ENCODE measurements at regions not wholly inside any gene's neighbourhood (a gene's known extent, or its start where the extent isn't known, plus 50 kb on each side); places are given as distances from the start of the nearest gene placed in this dataset.

GRCh38 chr5:108530706-108531105 lies 148.8 kb upstream of the FBXL17 start:
- Histone ChIP-seq H3K9me3 (ENCODE audit: insufficient read depth, low read depth, low read length) (no peaks in the 10 kb centered on the region; the same call in 1 of the 2 replicates), H3K27me3 (ENCODE audit: insufficient read depth, low read length, poor library complexity, severe bottlenecking) (no peaks in the 10 kb centered on the region), H2AFZ (ENCODE audit: low read length) (no peak overlapping the region), H3K4me2 (ENCODE audit: low read depth, low read length, poor library complexity, severe bottlenecking) (no peak overlapping the region), H3K9ac (ENCODE audit: low read depth, low read length, poor library complexity, severe bottlenecking) (no peak overlapping the region), H3K9me2 (replicated peaks; ENCODE audit: low read depth, low read length) (no peaks in the 10 kb centered on the region), H4K20me1 (ENCODE audit: insufficient read depth, low read length, poor library complexity, severe bottlenecking) (no peaks in the 10 kb centered on the region), H3K36me3 (ENCODE audit: insufficient read depth, low read length) (no peaks in the 10 kb centered on the region), H3K79me2 (ENCODE audit: insufficient read depth, low read length) (no peaks in the 10 kb centered on the region), H3K4me3 (ENCODE audit: low read length, poor library complexity, severe bottlenecking) (no peak overlapping the region), H3F3A (ENCODE audit: low read depth) (no peaks in the 10 kb centered on the region), H3K4me1 (ENCODE audit: insufficient read depth, low read length, poor library complexity, severe bottlenecking) (no peaks in the 10 kb centered on the region)
- TF ChIP-seq EZH2phosphoT487 (IDR thresholded peaks at IDR 0.05; ENCODE audit: borderline replicate concordance): no peak
- TF ChIP-seq CTCF (conservative IDR thresholded peaks at IDR 0.05; ENCODE audit: low read length): no peak

GRCh38 chr5:108529381-108529780 lies 147.5 kb upstream of the FBXL17 start:
- Histone ChIP-seq H3K27me3 (ENCODE audit: insufficient read depth, low read length, poor library complexity, severe bottlenecking) (no peaks in the 10 kb centered on the region), H3K9me3 (ENCODE audit: insufficient read depth, low read depth, low read length) (no peaks in the 10 kb centered on the region; the same call in 1 of the 2 replicates), H3K36me3 (ENCODE audit: insufficient read depth, low read length) (no peaks in the 10 kb centered on the region), H3K9me2 (replicated peaks; ENCODE audit: low read depth, low read length) (no peaks in the 10 kb centered on the region), H3K9ac (ENCODE audit: low read depth, low read length, poor library complexity, severe bottlenecking) (no peak overlapping the region), H4K20me1 (ENCODE audit: insufficient read depth, low read length, poor library complexity, severe bottlenecking) (no peaks in the 10 kb centered on the region), H3F3A (ENCODE audit: low read depth) (no peaks in the 10 kb centered on the region), H3K4me3 (ENCODE audit: low read length, poor library complexity, severe bottlenecking) (no peak overlapping the region), H2AFZ (ENCODE audit: low read length) (no peak overlapping the region), H3K4me1 (ENCODE audit: insufficient read depth, low read length, poor library complexity, severe bottlenecking) (peaks cover 2% of the 10 kb centered on the region), H3K4me2 (ENCODE audit: low read depth, low read length, poor library complexity, severe bottlenecking) (no peak overlapping the region), H3K79me2 (ENCODE audit: insufficient read depth, low read length) (no peaks in the 10 kb centered on the region)
- TF ChIP-seq CTCF (conservative IDR thresholded peaks at IDR 0.05; ENCODE audit: low read length) (no peak), EZH2phosphoT487 (IDR thresholded peaks at IDR 0.05; ENCODE audit: borderline replicate concordance) (no peak)

- Histone ChIP-seq H3F3A (ENCODE audit: low read depth) (no peaks in the 10 kb centered on the region), H3K4me2 (ENCODE audit: low read depth, low read length, poor library complexity, severe bottlenecking) (no peak overlapping the region), H3K4me3 (ENCODE audit: low read length, poor library complexity, severe bottlenecking) (no peak overlapping the region), H3K79me2 (ENCODE audit: insufficient read depth, low read length) (no peaks in the 10 kb centered on the region), H3K36me3 (ENCODE audit: insufficient read depth, low read length) (no peaks in the 10 kb centered on the region), H3K4me1 (ENCODE audit: insufficient read depth, low read length, poor library complexity, severe bottlenecking) (peaks cover 2% of the 10 kb centered on the region), H4K20me1 (ENCODE audit: insufficient read depth, low read length, poor library complexity, severe bottlenecking) (no peaks in the 10 kb centered on the region), H3K9me3 (ENCODE audit: insufficient read depth, low read depth, low read length) (no peaks in the 10 kb centered on the region; the same call in 1 of the 2 replicates), H3K9ac (ENCODE audit: low read depth, low read length, poor library complexity, severe bottlenecking) (no peak overlapping the region), H2AFZ (ENCODE audit: low read length) (no peak overlapping the region), H3K9me2 (replicated peaks; ENCODE audit: low read depth, low read length) (no peaks in the 10 kb centered on the region), H3K27me3 (ENCODE audit: insufficient read depth, low read length, poor library complexity, severe bottlenecking) (no peaks in the 10 kb centered on the region)
- TF ChIP-seq EZH2phosphoT487 (IDR thresholded peaks at IDR 0.05; ENCODE audit: borderline replicate concordance) (no peak), CTCF (conservative IDR thresholded peaks at IDR 0.05; ENCODE audit: low read length) (no peak)
These were observed 146.8 kb upstream of the FBXL17 start for GRCh38 chr5:108528655-108529054.

All from Loucy (cell line).